ENCODE measurements at regions not wholly inside any gene's neighbourhood (a gene's known extent, or its start where the extent isn't known, plus 50 kb on each side); places are given as distances from the start of the nearest gene placed in this dataset.

DNA sequence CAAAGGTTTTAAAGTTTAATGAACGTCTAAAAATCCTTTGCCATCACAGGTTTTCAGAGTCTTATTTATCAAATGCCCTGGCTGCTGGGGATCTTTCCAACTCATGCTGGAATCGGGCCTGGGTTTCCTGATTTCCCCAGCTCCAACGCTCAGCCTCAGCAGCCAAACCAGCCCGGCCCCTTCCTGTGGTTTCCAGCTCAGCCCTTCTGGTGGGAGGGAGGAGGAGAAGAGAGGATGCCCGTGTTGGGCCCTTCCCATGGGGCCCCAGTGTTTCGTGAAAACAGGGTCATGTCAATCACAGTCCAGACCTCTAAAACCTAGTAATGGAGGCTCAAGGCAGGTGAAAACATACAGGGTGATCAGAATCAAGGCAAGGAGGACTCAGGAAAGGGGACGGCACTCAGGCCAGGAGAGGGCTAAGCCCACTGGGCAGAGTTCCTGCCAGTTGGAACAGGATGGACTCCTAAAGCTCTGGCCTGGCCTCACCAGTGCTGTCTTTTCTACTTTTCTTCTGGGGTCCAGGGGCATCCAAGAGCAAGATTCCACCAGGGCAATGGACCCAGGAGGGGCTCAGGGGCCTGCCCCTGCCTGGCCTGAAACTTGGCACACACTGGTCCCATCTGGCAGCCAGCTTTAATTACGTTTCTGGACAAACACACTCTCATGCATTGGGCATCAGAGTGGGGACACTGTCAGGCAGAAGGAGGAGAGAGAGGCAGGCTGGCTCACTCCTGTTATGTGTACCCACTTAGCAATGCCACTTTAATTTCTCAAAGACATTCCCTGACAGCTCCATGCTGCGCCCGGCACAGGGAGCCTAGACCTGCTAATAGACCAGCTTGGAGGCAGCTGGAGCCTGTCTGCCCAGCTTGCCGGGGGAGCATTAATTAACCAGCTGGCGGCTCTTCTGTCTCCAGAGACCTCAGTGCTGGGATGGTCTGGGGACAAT lies 194.6 kb downstream of the FAM43A start:
- H3K79me2 ChIP-seq (ENCODE audit: control insufficient read depth, insufficient read depth, low read length), result no peaks in the 10 kb centered on the region
- H3K4me2 ChIP-seq (replicated peaks; ENCODE audit: low read depth, low read length, poor library complexity, severe bottlenecking), result peak overlapping the region; percentile 56
- ChIA-PET CTCF (no interaction called here), POLR2A (interaction anchor here (0.6 kb wide), 1 partner anchor 363 kb away, joined by 3 read pairs; no protein-coding TSS in a partner anchor)
- peaks cover 1 to 25% (median 17%) of the 10 kb centered on the region in 3 donors for H3K9me3 ChIP-seq (ENCODE audit: control extremely low read depth in 1 of 3, control insufficient read depth in 2 of 3, insufficient read depth in 1 of 3, low read length in 2 of 3)
- H3K9me3 Mint-ChIP-seq (ENCODE audit: insufficient read depth), result peaks cover 8% of the 10 kb centered on the region
- ATAC-seq (ENCODE audit: low read depth) (no peak), DNase-seq (no peak)
- no peaks in the 10 kb centered on the region for H3K36me3 ChIP-seq (replicated peaks in 1 of 2; ENCODE audit: control extremely low read depth in 1 of 2, control insufficient read depth in 1 of 2, extremely low read depth in 1 of 2, insufficient read depth in 2 of 2, low read length in 1 of 2)
- peaks cover 15% of the 10 kb centered on the region in 2 donors for H3K4me1 ChIP-seq (ENCODE audit: control insufficient read depth in 2 of 2, insufficient read depth in 2 of 2, low read length in 2 of 2)
- 43% methylated on average over 10 of the region's 12 CpGs for WGBS (ENCODE audit: insufficient coverage)
- H3K9ac ChIP-seq (ENCODE audit: low read length), result no peak overlapping the region
- TF ChIP-seq CTCF (IDR thresholded peaks at IDR 0.05) (no peak), EZH2 (IDR thresholded peaks at IDR 0.05; ENCODE audit: borderline replicate concordance, insufficient read depth, low read depth, low read length, poor library complexity, severe bottlenecking) (no peak)
- no peaks in the 10 kb centered on the region for H3K27me3 ChIP-seq (replicated peaks in 1 of 4; ENCODE audit: control extremely low read depth in 1 of 4, control insufficient read depth in 3 of 4, insufficient read depth in 4 of 4, low read length in 3 of 4)
- peak overlapping the region; percentile 39 for H2AFZ ChIP-seq (ENCODE audit: insufficient read depth, low read depth, low read length, poor library complexity, severe bottlenecking)
- peak overlapping the region; percentile 50 for H3K27ac Mint-ChIP-seq
- no peak overlapping the region for H3K4me3 ChIP-seq (ENCODE audit: control extremely low read depth in 1 of 5, extremely low read depth in 1 of 5, insufficient read depth in 1 of 5, low read depth in 2 of 5, low read length in 4 of 5)
- H3K4me1 Mint-ChIP-seq, result peaks cover 20% of the 10 kb centered on the region
- H3K4me3 Mint-ChIP-seq, result no peak overlapping the region
- intact Hi-C loops (cut with micrococcal nuclease), result loop anchor here (10.0 kb wide), 1 partner anchor 195 kb away; the partner anchor contains the start of gene FAM43A
- H4K20me1 ChIP-seq (ENCODE audit: control insufficient read depth, insufficient read depth, low read length, poor library complexity, severe bottlenecking), result no peaks in the 10 kb centered on the region
- peaks cover 17% of the 10 kb centered on the region for H3K27me3 Mint-ChIP-seq
- no peak overlapping the region for H3K27ac ChIP-seq (ENCODE audit: low read length in 2 of 2)

All from B cell (primary cell).